ENCODE measurements at regions not wholly inside any gene's neighbourhood (a gene's known extent, or its start where the extent isn't known, plus 50 kb on each side); places are given as distances from the start of the nearest gene placed in this dataset.

DNA sequence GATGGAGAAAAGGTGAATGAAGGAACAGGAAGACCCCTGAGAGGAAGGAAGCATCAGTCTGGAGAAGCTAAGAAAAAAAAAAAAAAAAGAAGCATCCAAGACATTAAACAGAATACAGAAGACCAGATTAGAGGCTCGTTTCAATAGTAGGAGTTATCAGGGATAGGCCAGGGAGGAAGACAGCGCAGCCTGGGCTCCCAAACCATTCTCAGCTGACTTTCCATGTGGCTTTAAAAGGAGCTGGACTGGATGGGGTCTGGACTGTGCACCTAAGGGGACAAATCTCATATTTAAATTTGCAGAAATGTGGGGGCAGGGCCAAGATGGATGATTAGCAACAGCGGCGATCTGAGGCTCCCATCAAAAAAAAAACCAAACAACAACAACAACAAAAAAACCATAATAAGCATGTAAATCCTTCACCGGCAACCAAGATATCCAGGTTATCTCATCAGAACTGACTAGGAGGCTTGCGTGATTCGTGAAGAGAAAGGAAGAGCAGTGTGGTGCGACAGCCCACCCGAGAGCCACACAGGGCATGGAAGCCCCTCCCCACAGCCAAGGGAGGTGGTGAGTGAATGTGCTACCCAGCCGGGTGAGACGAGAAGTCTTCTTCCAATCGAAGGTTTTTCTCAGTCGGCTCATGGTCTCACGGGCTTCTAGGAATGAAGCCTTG is 114.9 kb upstream of the ADAMTS16 start:
- TF ChIP-seq, protein P1, sequence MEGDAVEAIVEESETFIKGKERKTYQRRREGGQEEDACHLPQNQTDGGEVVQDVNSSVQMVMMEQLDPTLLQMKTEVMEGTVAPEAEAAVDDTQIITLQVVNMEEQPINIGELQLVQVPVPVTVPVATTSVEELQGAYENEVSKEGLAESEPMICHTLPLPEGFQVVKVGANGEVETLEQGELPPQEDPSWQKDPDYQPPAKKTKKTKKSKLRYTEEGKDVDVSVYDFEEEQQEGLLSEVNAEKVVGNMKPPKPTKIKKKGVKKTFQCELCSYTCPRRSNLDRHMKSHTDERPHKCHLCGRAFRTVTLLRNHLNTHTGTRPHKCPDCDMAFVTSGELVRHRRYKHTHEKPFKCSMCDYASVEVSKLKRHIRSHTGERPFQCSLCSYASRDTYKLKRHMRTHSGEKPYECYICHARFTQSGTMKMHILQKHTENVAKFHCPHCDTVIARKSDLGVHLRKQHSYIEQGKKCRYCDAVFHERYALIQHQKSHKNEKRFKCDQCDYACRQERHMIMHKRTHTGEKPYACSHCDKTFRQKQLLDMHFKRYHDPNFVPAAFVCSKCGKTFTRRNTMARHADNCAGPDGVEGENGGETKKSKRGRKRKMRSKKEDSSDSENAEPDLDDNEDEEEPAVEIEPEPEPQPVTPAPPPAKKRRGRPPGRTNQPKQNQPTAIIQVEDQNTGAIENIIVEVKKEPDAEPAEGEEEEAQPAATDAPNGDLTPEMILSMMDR (IDR thresholded peaks at IDR 0.05), result no peak
- TF ChIP-seq POLR2AphosphoS5 (IDR thresholded peaks at IDR 0.05; ENCODE audit: insufficient read depth in 1 of 2, low read depth in 1 of 2), result no peak
